ENCODE measurements at regions not wholly inside any gene's neighbourhood (a gene's known extent, or its start where the extent isn't known, plus 50 kb on each side); places are given as distances from the start of the nearest gene placed in this dataset.

DNA sequence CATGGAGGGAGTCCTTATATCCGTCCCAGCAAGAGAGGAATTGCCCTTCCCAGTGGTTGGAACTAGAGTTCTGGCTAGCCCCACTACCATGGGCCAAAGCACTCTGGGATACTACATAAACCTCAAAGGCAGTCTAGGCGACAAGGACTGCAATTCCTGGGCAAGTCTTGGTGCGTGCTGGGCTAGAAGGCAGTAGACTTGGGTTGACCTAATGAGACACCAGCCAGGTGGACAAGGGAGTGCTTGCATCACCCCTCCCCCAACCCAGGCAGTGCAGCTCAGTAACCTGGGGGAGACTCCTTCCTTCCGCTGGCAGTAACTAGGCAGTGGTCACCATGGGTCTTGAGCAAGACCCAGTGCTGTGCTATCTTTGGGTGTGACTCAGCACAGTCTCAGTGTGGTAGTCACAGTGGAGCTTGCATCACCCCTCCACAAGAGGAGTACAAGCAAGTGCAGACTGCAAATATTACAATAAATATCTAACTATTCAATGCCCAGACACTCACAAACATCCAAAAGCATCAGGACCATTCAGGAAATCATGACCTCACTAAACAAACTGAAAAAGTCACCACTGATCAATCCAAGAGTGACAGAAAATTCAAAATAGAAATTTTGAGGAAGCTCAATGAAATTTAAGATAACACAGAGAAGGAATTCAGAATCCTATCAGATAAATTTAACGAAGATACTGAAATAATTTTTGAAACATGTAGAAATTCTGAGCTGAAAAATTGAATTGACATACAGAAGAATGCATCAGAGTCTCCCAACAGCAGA, 84.7 kb upstream of the LYPLAL1 start (continued):
- peak; percentile 64 for TF ChIP-seq TOE1 (IDR thresholded peaks at IDR 0.05; ENCODE audit: borderline replicate concordance)
- no peak for TF ChIP-seq TOE1 (CRISPR knock-in tag; IDR thresholded peaks at IDR 0.05; ENCODE audit: borderline replicate concordance, low read depth)
- 0 out of 2 replicates have a peak, but pooled peaks have one; percentile 32 for TF ChIP-seq PYGO2 (tag; IDR thresholded peaks at IDR 0.05)
- TF ChIP-seq HMG20B (CRISPR knock-in tag; IDR thresholded peaks at IDR 0.05) = no peak
- no peak; the same call in 1 of the 2 replicates for TF ChIP-seq PHF21A (IDR thresholded peaks at IDR 0.05; ENCODE audit: borderline replicate concordance, low read depth)
- no peak for TF ChIP-seq ZNF76 (CRISPR knock-in tag; IDR thresholded peaks at IDR 0.05; ENCODE audit: borderline replicate concordance)
- TF ChIP-seq NFXL1 (CRISPR knock-in tag; IDR thresholded peaks at IDR 0.05) = no peak; the same call in 1 of the 2 replicates
- TF ChIP-seq, protein P1, sequence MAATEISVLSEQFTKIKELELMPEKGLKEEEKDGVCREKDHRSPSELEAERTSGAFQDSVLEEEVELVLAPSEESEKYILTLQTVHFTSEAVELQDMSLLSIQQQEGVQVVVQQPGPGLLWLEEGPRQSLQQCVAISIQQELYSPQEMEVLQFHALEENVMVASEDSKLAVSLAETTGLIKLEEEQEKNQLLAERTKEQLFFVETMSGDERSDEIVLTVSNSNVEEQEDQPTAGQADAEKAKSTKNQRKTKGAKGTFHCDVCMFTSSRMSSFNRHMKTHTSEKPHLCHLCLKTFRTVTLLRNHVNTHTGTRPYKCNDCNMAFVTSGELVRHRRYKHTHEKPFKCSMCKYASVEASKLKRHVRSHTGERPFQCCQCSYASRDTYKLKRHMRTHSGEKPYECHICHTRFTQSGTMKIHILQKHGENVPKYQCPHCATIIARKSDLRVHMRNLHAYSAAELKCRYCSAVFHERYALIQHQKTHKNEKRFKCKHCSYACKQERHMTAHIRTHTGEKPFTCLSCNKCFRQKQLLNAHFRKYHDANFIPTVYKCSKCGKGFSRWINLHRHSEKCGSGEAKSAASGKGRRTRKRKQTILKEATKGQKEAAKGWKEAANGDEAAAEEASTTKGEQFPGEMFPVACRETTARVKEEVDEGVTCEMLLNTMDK (IDR thresholded peaks at IDR 0.05; ENCODE audit: borderline replicate concordance, insufficient read depth, low read depth, low read length, poor library complexity, severe bottlenecking) = no peak
- TF ChIP-seq ASH1L (IDR thresholded peaks at IDR 0.05; ENCODE audit: borderline replicate concordance, low read depth, partially characterized antibody) = no peak
- TF ChIP-seq MYC (IDR thresholded peaks at IDR 0.05; ENCODE audit: low read depth, low read length) = peak; percentile 82
- TF ChIP-seq MYC (CRISPR knock-in tag; IDR thresholded peaks at IDR 0.05; ENCODE audit: borderline replicate concordance, low read depth) = no peak
- TF ChIP-seq, protein P2, sequence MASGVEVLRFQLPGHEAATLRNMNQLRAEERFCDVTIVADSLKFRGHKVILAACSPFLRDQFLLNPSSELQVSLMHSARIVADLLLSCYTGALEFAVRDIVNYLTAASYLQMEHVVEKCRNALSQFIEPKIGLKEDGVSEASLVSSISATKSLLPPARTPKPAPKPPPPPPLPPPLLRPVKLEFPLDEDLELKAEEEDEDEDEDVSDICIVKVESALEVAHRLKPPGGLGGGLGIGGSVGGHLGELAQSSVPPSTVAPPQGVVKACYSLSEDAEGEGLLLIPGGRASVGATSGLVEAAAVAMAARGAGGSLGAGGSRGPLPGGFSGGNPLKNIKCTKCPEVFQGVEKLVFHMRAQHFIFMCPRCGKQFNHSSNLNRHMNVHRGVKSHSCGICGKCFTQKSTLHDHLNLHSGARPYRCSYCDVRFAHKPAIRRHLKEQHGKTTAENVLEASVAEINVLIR (CRISPR knock-in tag; IDR thresholded peaks at IDR 0.05) = 0 out of 2 replicates have a peak, but pooled peaks have one; percentile 24
- TF ChIP-seq, protein P3, sequence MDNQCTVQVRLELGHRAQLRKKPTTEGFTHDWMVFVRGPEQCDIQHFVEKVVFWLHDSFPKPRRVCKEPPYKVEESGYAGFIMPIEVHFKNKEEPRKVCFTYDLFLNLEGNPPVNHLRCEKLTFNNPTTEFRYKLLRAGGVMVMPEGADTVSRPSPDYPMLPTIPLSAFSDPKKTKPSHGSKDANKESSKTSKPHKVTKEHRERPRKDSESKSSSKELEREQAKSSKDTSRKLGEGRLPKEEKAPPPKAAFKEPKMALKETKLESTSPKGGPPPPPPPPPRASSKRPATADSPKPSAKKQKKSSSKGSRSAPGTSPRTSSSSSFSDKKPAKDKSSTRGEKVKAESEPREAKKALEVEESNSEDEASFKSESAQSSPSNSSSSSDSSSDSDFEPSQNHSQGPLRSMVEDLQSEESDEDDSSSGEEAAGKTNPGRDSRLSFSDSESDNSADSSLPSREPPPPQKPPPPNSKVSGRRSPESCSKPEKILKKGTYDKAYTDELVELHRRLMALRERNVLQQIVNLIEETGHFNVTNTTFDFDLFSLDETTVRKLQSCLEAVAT (IDR thresholded peaks at IDR 0.05) = peak in 1 of 2 experiments; percentile 69; a peak in 3 of 4 replicates
- TF ChIP-seq, protein P4, sequence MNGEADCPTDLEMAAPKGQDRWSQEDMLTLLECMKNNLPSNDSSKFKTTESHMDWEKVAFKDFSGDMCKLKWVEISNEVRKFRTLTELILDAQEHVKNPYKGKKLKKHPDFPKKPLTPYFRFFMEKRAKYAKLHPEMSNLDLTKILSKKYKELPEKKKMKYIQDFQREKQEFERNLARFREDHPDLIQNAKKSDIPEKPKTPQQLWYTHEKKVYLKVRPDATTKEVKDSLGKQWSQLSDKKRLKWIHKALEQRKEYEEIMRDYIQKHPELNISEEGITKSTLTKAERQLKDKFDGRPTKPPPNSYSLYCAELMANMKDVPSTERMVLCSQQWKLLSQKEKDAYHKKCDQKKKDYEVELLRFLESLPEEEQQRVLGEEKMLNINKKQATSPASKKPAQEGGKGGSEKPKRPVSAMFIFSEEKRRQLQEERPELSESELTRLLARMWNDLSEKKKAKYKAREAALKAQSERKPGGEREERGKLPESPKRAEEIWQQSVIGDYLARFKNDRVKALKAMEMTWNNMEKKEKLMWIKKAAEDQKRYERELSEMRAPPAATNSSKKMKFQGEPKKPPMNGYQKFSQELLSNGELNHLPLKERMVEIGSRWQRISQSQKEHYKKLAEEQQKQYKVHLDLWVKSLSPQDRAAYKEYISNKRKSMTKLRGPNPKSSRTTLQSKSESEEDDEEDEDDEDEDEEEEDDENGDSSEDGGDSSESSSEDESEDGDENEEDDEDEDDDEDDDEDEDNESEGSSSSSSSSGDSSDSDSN (IDR thresholded peaks at IDR 0.05; ENCODE audit: borderline replicate concordance in 1 of 2, low read depth in 2 of 2, low read length in 2 of 2) = no peak
- TF ChIP-seq ZNF124 (CRISPR knock-in tag; IDR thresholded peaks at IDR 0.05) = no peak
- no peak for TF ChIP-seq ZNF263 (CRISPR knock-in tag; IDR thresholded peaks at IDR 0.05; ENCODE audit: borderline replicate concordance)
- peak; percentile 24; the same call in 1 of the 2 replicates for TF ChIP-seq TAF7 (tag; IDR thresholded peaks at IDR 0.05)
- TF ChIP-seq SAFB (IDR thresholded peaks at IDR 0.05; ENCODE audit: borderline replicate concordance, low read depth, low read length) = no peak
- no peak; the same call in 1 of the 2 replicates for TF ChIP-seq CC2D1A (IDR thresholded peaks at IDR 0.05)
- peak; percentile 94 for TF ChIP-seq ATF7 (IDR thresholded peaks at IDR 0.05)
- TF ChIP-seq RBM25 (IDR thresholded peaks at IDR 0.05; ENCODE audit: low read depth, low read length, severe bottlenecking) = no peak
